ENCODE measurements at regions not wholly inside any gene's neighbourhood (a gene's known extent, or its start where the extent isn't known, plus 50 kb on each side); places are given as distances from the start of the nearest gene placed in this dataset.

DNA sequence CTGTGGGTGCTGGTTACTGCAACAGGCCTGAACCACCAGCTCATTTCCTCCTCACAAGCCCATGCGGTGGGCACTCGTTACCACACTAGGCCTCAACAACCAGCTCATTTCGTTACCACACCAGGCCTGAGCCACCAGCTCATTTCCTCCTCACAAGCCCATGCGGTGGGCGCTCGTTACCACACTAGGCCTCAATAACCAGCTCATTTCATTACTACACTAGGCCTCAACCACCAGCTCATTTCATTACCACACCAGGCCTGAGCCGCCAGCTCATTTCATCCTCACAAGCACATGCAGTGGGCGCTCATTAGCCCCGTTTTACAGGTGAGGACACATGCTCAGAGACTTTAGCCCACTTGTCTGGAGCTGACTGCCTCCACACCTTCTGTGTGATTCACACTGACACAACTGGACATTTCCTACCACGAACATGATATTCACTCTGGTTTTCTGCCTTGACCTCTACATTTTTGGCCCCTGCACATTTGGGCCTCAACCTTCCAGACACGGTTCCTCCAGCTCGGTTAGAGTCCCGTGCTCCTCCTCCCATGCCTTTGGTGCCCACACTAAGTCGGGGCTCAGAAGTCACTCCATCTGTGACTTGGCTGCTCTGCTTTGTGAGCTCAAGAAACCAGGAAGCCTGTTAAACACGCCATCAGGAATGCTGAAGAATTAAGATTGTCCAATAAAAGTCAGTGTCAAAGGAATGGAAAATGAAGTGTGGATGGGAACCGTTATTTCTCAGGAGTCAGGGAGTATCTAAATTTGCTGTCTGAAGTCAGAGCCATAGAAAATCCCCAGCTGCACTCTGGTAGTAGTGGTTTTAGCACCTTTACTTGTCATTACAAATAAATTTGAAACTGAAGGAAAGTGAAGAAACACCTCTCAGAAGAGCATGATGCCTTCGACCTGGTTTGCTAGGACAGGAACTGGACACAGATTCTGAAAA lies 55.8 kb upstream of the LANCL2 start:
- TF ChIP-seq, protein P1, sequence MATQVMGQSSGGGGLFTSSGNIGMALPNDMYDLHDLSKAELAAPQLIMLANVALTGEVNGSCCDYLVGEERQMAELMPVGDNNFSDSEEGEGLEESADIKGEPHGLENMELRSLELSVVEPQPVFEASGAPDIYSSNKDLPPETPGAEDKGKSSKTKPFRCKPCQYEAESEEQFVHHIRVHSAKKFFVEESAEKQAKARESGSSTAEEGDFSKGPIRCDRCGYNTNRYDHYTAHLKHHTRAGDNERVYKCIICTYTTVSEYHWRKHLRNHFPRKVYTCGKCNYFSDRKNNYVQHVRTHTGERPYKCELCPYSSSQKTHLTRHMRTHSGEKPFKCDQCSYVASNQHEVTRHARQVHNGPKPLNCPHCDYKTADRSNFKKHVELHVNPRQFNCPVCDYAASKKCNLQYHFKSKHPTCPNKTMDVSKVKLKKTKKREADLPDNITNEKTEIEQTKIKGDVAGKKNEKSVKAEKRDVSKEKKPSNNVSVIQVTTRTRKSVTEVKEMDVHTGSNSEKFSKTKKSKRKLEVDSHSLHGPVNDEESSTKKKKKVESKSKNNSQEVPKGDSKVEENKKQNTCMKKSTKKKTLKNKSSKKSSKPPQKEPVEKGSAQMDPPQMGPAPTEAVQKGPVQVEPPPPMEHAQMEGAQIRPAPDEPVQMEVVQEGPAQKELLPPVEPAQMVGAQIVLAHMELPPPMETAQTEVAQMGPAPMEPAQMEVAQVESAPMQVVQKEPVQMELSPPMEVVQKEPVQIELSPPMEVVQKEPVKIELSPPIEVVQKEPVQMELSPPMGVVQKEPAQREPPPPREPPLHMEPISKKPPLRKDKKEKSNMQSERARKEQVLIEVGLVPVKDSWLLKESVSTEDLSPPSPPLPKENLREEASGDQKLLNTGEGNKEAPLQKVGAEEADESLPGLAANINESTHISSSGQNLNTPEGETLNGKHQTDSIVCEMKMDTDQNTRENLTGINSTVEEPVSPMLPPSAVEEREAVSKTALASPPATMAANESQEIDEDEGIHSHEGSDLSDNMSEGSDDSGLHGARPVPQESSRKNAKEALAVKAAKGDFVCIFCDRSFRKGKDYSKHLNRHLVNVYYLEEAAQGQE (IDR thresholded peaks at IDR 0.05; ENCODE audit: insufficient read depth in 1 of 2, low read depth in 2 of 2, low read length in 2 of 2) = no peak
- TF ChIP-seq TAF1 (IDR thresholded peaks at IDR 0.05; ENCODE audit: borderline replicate concordance, insufficient read depth, low read length) (no peak), POLR2AphosphoS5 (IDR thresholded peaks at IDR 0.05; ENCODE audit: low read depth, low read length) (no peak), FOXP2 (optimal IDR thresholded peaks at IDR 0.05; ENCODE audit: borderline replicate concordance, extremely low read depth, extremely low read length, insufficient read depth) (no peak), SIN3A (IDR thresholded peaks at IDR 0.05; ENCODE audit: borderline replicate concordance, insufficient read depth, low read length) (no peak)

DNA sequence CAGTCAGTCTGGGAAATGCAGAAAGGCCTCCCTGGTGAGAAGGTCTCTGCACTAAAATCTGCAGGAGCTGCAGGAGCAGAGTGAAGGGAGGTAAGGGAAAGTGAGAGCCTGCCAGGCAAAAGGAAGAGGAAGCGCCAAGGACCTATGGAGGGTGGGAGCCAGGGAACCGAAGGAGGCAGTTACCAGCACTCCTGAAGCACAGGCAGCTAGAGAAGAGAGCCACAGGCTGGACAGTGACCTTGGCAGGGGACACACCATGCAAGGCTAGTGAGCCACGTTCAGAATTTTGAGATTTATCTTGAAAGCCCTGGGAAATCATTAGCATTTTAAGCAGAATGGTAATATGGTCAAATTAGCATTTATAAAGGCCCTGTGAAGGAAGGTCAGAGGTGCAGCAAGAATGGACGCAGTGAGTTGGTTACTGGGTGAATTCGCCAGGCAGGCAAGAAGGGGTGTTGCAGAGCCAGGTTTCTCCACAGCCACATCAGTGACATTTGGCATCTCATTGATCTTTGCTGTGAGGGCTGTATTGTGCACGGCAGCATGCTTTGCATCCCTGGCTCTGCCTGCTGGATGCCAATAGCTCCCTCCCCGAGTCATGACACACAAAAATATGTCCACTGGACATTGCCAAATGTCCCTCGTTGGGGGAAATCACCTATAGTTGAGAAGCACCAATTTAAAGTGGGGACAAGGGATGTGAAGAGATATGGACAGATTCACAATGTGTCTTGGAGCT lies 54.7 kb upstream of the LANCL2 start:
- TF ChIP-seq, protein P1 (IDR thresholded peaks at IDR 0.05; ENCODE audit: insufficient read depth in 1 of 2, low read depth in 2 of 2, low read length in 2 of 2) = no peak
- TF ChIP-seq POLR2AphosphoS5 (IDR thresholded peaks at IDR 0.05; ENCODE audit: low read depth, low read length) (no peak), TAF1 (IDR thresholded peaks at IDR 0.05; ENCODE audit: borderline replicate concordance, insufficient read depth, low read length) (no peak), FOXP2 (optimal IDR thresholded peaks at IDR 0.05; ENCODE audit: borderline replicate concordance, extremely low read depth, extremely low read length, insufficient read depth) (no peak)

DNA sequence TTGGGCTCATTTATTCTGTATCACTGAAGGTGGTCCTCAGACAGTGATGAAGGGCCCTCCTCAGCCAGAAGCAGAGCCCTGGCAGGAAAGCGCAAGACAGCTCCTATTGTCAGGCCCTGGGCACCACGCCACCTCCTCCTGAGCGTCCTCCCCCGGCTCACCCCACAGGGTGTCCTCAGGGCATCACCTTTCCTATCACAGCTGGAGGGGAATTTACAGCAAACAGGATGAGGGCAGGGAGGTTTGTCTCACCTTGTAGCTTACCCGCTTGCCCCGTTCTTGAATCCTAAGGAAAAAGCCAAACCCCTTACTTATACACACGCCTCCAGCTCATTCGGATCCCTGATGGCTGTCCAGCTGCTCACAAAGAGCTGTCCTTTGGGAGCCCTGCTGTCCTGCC lies 50.2 kb upstream of the LANCL2 start:
- no peak for TF ChIP-seq SIN3A (IDR thresholded peaks at IDR 0.05; ENCODE audit: borderline replicate concordance, insufficient read depth, low read length)
- TF ChIP-seq FOXP2 (optimal IDR thresholded peaks at IDR 0.05; ENCODE audit: borderline replicate concordance, extremely low read depth, extremely low read length, insufficient read depth) = no peak
- no peak for TF ChIP-seq POLR2AphosphoS5 (IDR thresholded peaks at IDR 0.05; ENCODE audit: low read depth, low read length)
- TF ChIP-seq, protein P1 (IDR thresholded peaks at IDR 0.05; ENCODE audit: insufficient read depth in 1 of 2, low read depth in 2 of 2, low read length in 2 of 2) = no peak
- TF ChIP-seq TAF1 (IDR thresholded peaks at IDR 0.05; ENCODE audit: borderline replicate concordance, insufficient read depth, low read length) = no peak

All from PFSK-1 (cell line).